Endothelial cell (in vitro differentiated cells): ENCODE measurements at regions not wholly inside any gene's neighbourhood (a gene's known extent, or its start where the extent isn't known, plus 50 kb on each side); places are given as distances from the start of the nearest gene placed in this dataset.

Experiments
- DNase-seq: peaks from one replicate; pipeline ENCODE4 v3.0.0; 2021; ENCODE audit warnings: low spot score
- H3K27ac Mint-ChIP-seq: one replicate; pipeline ENCODE4 v1.8.0; 2021; ENCODE audit warnings: mixed read lengths, inconsistent platforms; ENCODE audit not compliant: unreplicated experiment
- H3K27me3 Mint-ChIP-seq: one replicate; pipeline ENCODE4 v1.8.0; 2021; ENCODE audit warnings: mild to moderate bottlenecking, moderate library complexity, mixed read lengths, inconsistent platforms; ENCODE audit not compliant: unreplicated experiment
- H3K36me3 Mint-ChIP-seq: one replicate; pipeline ENCODE4 v1.8.0; 2021; ENCODE audit warnings: mild to moderate bottlenecking, low read depth, mixed read lengths, inconsistent platforms; ENCODE audit not compliant: unreplicated experiment
- H3K4me1 Mint-ChIP-seq: one replicate; pipeline ENCODE4 v1.8.0; 2021; ENCODE audit warnings: mild to moderate bottlenecking, mixed read lengths, inconsistent platforms; ENCODE audit not compliant: unreplicated experiment
- H3K4me3 Mint-ChIP-seq: one replicate; pipeline ENCODE4 v1.8.0; 2021; ENCODE audit warnings: mild to moderate bottlenecking, mixed read lengths, inconsistent platforms; ENCODE audit not compliant: unreplicated experiment
- H3K9me3 Mint-ChIP-seq: one replicate; pipeline ENCODE4 v1.8.0; 2021; ENCODE audit warnings: mixed read lengths, inconsistent platforms; ENCODE audit not compliant: unreplicated experiment
- TF ChIP-seq, protein P1 (sequence below): fragments of 200-600 bp; sonication (generic); IDR thresholded peaks from one replicate; pipeline ENCODE4 v1.5.0; 2021; ENCODE audit warnings: antibody characterized with exemption; ENCODE audit not compliant: unreplicated experiment

DNA sequence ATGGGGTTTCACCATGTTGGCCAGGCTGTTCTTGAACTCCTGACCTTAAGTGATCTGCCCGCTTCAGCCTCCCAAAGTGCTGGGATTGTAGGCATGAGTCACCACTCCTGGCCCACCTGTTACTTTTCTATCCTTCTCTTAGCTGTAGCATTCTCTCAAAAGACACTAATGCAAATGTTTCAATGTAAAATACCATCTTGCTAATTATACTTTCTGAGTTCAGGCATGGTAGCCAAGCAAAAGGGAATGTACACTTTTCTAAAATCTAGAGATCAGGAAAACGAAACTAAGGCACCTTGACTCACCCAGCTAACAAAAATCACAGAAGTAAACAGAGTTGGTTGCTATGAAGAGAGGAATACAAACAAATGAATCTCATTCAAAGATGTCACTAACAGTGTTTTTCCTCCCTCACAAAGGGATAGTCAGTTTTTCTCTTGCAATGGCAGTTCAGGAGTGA is 401.0 kb upstream of the NRP1 start:
- Mint-ChIP-seq H3K27me3 (peaks cover 2% of the 10 kb centered on the region), H3K4me1 (peaks cover 2% of the 10 kb centered on the region), H3K4me3 (no peak overlapping the region), H3K9me3 (no peaks in the 10 kb centered on the region), H3K27ac (no peak overlapping the region), H3K36me3 (no peaks in the 10 kb centered on the region)
- TF ChIP-seq, protein P1, sequence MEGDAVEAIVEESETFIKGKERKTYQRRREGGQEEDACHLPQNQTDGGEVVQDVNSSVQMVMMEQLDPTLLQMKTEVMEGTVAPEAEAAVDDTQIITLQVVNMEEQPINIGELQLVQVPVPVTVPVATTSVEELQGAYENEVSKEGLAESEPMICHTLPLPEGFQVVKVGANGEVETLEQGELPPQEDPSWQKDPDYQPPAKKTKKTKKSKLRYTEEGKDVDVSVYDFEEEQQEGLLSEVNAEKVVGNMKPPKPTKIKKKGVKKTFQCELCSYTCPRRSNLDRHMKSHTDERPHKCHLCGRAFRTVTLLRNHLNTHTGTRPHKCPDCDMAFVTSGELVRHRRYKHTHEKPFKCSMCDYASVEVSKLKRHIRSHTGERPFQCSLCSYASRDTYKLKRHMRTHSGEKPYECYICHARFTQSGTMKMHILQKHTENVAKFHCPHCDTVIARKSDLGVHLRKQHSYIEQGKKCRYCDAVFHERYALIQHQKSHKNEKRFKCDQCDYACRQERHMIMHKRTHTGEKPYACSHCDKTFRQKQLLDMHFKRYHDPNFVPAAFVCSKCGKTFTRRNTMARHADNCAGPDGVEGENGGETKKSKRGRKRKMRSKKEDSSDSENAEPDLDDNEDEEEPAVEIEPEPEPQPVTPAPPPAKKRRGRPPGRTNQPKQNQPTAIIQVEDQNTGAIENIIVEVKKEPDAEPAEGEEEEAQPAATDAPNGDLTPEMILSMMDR, result no peak
- no peak for DNase-seq

DNA sequence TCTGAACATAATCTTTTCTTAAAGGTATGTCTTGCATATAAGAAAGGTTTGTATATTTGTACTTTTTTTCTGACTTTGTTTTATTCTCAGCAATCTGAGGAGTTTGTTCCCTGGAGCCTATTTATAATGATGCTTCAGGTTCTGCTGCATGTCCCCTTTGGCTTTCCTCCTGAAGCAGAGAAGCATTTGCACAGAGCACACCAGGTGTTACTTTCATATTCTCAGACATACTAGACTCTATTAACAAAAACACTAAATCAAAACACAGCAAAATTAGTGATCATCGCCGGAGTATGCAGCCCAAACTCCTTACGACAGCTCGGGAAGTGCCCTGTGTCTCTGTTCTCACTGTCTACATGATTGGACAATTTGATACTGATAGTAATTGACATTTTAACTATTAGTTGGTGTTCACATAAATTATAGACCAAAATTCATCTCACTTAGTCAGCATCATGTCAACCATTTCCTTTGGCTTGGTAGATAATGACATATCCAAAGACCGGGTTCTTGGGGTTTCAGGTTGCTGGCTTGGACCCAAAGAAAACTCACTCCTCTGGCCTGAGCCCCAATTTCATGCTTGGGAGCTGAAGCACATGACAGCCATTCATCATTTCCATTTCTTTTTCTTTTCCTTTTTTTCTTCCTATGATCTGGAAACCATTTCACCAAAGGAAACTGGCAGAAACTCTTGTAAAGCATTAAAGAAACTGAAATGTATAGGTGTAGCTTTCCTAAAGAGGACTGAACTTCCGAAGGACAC is 400.1 kb upstream of the NRP1 start:
- Mint-ChIP-seq H3K27ac (no peak overlapping the region), H3K36me3 (no peaks in the 10 kb centered on the region), H3K4me1 (peaks cover 2% of the 10 kb centered on the region), H3K27me3 (peaks cover 2% of the 10 kb centered on the region), H3K9me3 (no peaks in the 10 kb centered on the region), H3K4me3 (no peak overlapping the region)
- DNase-seq, result no peak
- TF ChIP-seq, protein P1, result no peak

DNA sequence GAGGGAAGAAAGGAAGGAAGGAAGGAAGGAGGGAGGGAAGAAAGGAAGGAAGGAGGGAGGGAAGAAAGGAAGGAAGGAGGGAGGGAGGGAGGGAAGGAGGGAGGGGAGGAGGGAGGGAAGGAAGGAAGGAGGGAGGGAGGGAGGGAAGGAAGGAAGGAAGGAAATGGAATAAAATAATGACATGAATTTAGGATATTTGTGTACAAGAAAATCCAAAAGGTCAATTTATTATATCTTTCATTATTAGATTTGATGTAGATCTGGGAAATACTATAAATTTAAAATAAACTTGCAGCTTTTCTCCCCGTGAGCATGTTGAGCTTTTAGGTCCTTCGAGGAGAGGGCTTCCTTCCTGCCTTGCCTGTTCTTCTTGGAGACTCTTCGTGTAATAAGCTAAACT is 398.6 kb upstream of the NRP1 start:
- TF ChIP-seq, protein P1, result no peak
- H3K36me3 Mint-ChIP-seq, result no peaks in the 10 kb centered on the region
- H3K4me1 Mint-ChIP-seq, result peaks cover 2% of the 10 kb centered on the region
- no peak overlapping the region for H3K4me3 Mint-ChIP-seq
- no peak for DNase-seq
- no peak overlapping the region for H3K27ac Mint-ChIP-seq
- H3K9me3 Mint-ChIP-seq, result no peaks in the 10 kb centered on the region
- H3K27me3 Mint-ChIP-seq, result peaks cover 2% of the 10 kb centered on the region

DNA sequence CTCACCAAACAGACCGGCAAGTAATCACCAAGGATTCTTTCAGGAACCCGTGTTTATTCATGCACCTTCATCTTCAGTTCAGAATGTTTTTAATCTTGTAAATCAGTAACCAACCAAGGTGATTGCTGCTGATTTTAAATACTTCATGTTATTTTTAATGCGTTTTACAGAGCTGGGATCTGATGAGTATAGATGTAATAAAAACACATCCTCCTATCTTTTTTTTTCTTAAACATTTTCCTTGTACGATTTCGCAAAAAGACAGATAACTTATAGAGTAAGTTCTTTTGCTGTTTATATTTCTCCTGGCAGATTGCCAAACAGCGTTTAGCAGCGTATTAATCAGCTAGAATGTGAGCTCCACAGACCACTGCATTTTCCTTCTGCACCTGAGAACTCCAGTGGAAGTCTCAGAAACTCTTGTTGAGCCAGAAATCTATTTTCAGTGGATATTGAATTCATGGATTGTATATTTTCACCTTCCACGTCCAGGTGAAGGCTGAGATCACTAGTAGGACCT is 397.8 kb upstream of the NRP1 start:
- Mint-ChIP-seq H3K27ac (no peak overlapping the region), H3K9me3 (no peaks in the 10 kb centered on the region), H3K4me1 (peaks cover 2% of the 10 kb centered on the region), H3K4me3 (no peak overlapping the region), H3K27me3 (peaks cover 2% of the 10 kb centered on the region), H3K36me3 (no peaks in the 10 kb centered on the region)
- TF ChIP-seq, protein P1, result no peak
- DNase-seq, result no peak

DNA sequence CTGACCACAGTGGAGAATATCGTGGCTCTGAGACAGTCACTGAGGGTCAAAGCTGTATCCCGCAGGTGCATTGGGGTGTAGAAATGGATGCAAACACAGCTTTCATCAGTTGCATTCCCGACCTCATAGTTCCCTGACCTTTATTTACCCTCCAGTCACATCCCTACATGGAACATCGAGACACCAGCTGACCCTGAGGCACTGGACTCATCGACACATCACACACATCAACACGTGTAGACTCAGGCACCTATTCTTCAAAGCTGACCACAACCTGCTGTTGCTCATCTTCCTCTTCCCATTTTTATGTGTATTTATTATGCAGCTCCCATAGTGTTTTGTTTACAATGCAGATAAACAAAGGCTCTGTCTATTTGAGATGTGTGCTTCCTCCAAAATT is 396.9 kb upstream of the NRP1 start:
- Mint-ChIP-seq H3K27me3 (peaks cover 2% of the 10 kb centered on the region), H3K4me1 (peaks cover 2% of the 10 kb centered on the region), H3K36me3 (no peaks in the 10 kb centered on the region), H3K4me3 (no peak overlapping the region), H3K27ac (no peak overlapping the region), H3K9me3 (no peaks in the 10 kb centered on the region)
- TF ChIP-seq, protein P1, result no peak
- no peak for DNase-seq
